ENCODE measurements at regions not wholly inside any gene's neighbourhood (a gene's known extent, or its start where the extent isn't known, plus 50 kb on each side); places are given as distances from the start of the nearest gene placed in this dataset.

- FAIRE-seq (no peak), DNase-seq (peak in 1 of 6 donors; percentile 44), ATAC-seq (no peak)
- no peaks in the 10 kb centered on the region for H3K4me1 ChIP-seq
- H3K27ac ChIP-seq, result no peak overlapping the region
- H3K9me3 ChIP-seq, result no peaks in the 10 kb centered on the region
- intact Hi-C loops (cut with DNase I), result no loop called here
- H3K27me3 ChIP-seq, result no peaks in the 10 kb centered on the region
- no peak overlapping the region for H3K4me3 ChIP-seq
- H3K36me3 ChIP-seq, result no peaks in the 10 kb centered on the region
- no peak for TF ChIP-seq CTCF (IDR thresholded peaks at IDR 0.05)
- 81 to 87% methylated on average over 16 of the region's 16 CpGs for WGBS, 2 donors
Observed at GRCh38 chr7:20560325-20561180, 54.9 kb upstream of the ABCB5 start.

- 75 to 83% methylated on average over 4 of the region's 4 CpGs for WGBS, 2 donors
- Histone ChIP-seq H3K4me3 (no peak overlapping the region), H3K27ac (no peak overlapping the region), H3K36me3 (no peaks in the 10 kb centered on the region), H3K27me3 (no peaks in the 10 kb centered on the region), H3K4me1 (no peaks in the 10 kb centered on the region), H3K9me3 (no peaks in the 10 kb centered on the region)
- ATAC-seq, result no peak
- no peak for DNase-seq
- no peak for TF ChIP-seq CTCF (IDR thresholded peaks at IDR 0.05)
- intact Hi-C loops (cut with DNase I), result no loop called here
- no peak for FAIRE-seq
Observed at GRCh38 chr7:20561466-20561865, 54.0 kb upstream of the ABCB5 start.

- Histone ChIP-seq H3K27ac (no peak overlapping the region), H3K36me3 (no peaks in the 10 kb centered on the region), H3K4me3 (no peak overlapping the region), H3K4me1 (no peaks in the 10 kb centered on the region), H3K9me3 (no peaks in the 10 kb centered on the region), H3K27me3 (no peaks in the 10 kb centered on the region)
- ATAC-seq (no peak), DNase-seq (no peak), FAIRE-seq (no peak)
- no peak for TF ChIP-seq CTCF (IDR thresholded peaks at IDR 0.05)
- intact Hi-C loops (cut with DNase I), result no loop called here
Observed at GRCh38 chr7:20561908-20562307, 53.6 kb upstream of the ABCB5 start.

GRCh38 chr7:20562461-20562860 lies 53.0 kb upstream of the ABCB5 start:
- no peak for FAIRE-seq
- no peak for ATAC-seq
- H3K9me3 ChIP-seq, result no peaks in the 10 kb centered on the region
- H3K27me3 ChIP-seq, result no peaks in the 10 kb centered on the region
- no peak overlapping the region for H3K27ac ChIP-seq
- H3K4me1 ChIP-seq, result no peaks in the 10 kb centered on the region
- 29 to 53% methylated on average over 4 of the region's 4 CpGs for WGBS, 2 donors
- intact Hi-C loops (cut with DNase I), result no loop called here
- no peaks in the 10 kb centered on the region for H3K36me3 ChIP-seq
- TF ChIP-seq CTCF (IDR thresholded peaks at IDR 0.05), result no peak
- DNase-seq, result no peak
- no peak overlapping the region for H3K4me3 ChIP-seq
